ENCODE measurements at regions not wholly inside any gene's neighbourhood (a gene's known extent, or its start where the extent isn't known, plus 50 kb on each side); places are given as distances from the start of the nearest gene placed in this dataset.

DNA sequence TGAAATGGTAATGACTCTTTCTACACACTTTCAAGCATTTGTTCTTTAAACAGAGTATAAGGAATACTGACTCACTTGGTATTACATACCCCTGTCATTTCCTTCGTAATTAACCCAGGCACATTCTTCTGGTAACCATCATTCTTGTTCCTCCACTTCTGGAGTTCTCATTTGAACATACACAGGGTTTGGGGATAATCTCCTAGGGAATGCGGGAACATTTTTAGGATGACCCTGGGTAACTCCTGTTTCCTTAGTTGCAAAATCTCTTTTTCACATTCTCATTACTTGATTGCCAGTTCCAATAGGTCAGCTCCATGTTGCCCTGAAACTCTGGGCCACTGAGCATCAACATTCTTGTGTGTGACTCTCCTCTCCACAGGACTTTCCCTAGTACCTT is 51.5 kb upstream of the E2F3 start:
- H2AFZ ChIP-seq (ENCODE audit: control insufficient read depth, low read length): no peak overlapping the region
- H4K20me1 ChIP-seq (ENCODE audit: control insufficient read depth, extremely low read depth, insufficient read depth, low read length): no peaks in the 10 kb centered on the region
- dilution Hi-C loops (cut with MboI; ENCODE audit: extremely low pct_ligation_motif_present, low sequenced_read_pairs): no loop called here
- H3K4me2 ChIP-seq (ENCODE audit: control insufficient read depth, extremely low read depth, insufficient read depth, low read depth, low read length): no peak overlapping the region
- TF ChIP-seq, protein P1, sequence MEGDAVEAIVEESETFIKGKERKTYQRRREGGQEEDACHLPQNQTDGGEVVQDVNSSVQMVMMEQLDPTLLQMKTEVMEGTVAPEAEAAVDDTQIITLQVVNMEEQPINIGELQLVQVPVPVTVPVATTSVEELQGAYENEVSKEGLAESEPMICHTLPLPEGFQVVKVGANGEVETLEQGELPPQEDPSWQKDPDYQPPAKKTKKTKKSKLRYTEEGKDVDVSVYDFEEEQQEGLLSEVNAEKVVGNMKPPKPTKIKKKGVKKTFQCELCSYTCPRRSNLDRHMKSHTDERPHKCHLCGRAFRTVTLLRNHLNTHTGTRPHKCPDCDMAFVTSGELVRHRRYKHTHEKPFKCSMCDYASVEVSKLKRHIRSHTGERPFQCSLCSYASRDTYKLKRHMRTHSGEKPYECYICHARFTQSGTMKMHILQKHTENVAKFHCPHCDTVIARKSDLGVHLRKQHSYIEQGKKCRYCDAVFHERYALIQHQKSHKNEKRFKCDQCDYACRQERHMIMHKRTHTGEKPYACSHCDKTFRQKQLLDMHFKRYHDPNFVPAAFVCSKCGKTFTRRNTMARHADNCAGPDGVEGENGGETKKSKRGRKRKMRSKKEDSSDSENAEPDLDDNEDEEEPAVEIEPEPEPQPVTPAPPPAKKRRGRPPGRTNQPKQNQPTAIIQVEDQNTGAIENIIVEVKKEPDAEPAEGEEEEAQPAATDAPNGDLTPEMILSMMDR (optimal IDR thresholded peaks at IDR 0.05 in 1 of 3, IDR thresholded peaks at IDR 0.05 in 1 of 3, conservative IDR thresholded peaks at IDR 0.05 in 1 of 3; ENCODE audit: extremely low read depth in 1 of 3, insufficient read depth in 2 of 3, low read length in 3 of 3): no peak
- no peak for TF ChIP-seq EZH2 (IDR thresholded peaks at IDR 0.05; ENCODE audit: low read length)
- FAIRE-seq (no peak), DNase-seq (ENCODE audit: low read depth, low spot score) (no peak)
- no peaks in the 10 kb centered on the region for H3K36me3 ChIP-seq (ENCODE audit: control insufficient read depth in 2 of 2, extremely low read depth in 1 of 2, insufficient read depth in 2 of 2, low read length in 2 of 2)
- no peak overlapping the region for H3K4me3 ChIP-seq (ENCODE audit: control insufficient read depth in 2 of 3, extremely low read depth in 1 of 3, insufficient read depth in 2 of 3, low read depth in 1 of 3, low read length in 3 of 3)
- H3K9me1 ChIP-seq (ENCODE audit: control insufficient read depth, extremely low read depth, insufficient read depth, low read length): no peaks in the 10 kb centered on the region
- H3K79me2 ChIP-seq (ENCODE audit: control insufficient read depth, insufficient read depth, low read length): no peaks in the 10 kb centered on the region
- no peaks in the 10 kb centered on the region for H3K4me1 ChIP-seq (ENCODE audit: control insufficient read depth, extremely low read depth, insufficient read depth, low read length)
- H3K27me3 ChIP-seq (ENCODE audit: control insufficient read depth, extremely low read depth, insufficient read depth, low read length): no peaks in the 10 kb centered on the region
- H3K9me3 ChIP-seq (ENCODE audit: control insufficient read depth, low read depth, low read length): no peaks in the 10 kb centered on the region
- H3K9ac ChIP-seq (ENCODE audit: control insufficient read depth, extremely low read depth, insufficient read depth, low read length): no peak overlapping the region
- no peak overlapping the region for H3K27ac ChIP-seq (ENCODE audit: control insufficient read depth, insufficient read depth, low read length)

DNA sequence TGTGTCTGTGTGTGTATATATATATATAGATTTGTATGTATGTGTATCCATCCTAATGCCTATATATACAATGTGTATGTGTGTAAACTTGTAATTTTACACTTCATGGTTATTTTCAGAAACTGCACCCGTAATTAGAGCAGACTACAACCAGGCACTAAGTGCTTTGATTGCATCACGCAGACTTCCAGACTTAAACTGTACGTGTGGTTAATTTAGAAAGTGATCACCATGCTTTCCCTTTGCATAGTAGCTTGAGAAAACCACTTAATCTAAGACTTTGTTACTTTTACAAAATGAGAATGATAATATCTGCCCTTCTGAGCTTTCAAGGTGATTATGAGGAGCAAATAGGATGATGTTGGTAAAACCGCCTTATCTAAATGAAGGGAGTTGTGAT is 50.1 kb upstream of the E2F3 start:
- no peaks in the 10 kb centered on the region for H3K79me2 ChIP-seq (ENCODE audit: control insufficient read depth, insufficient read depth, low read length)
- H4K20me1 ChIP-seq (ENCODE audit: control insufficient read depth, extremely low read depth, insufficient read depth, low read length): no peaks in the 10 kb centered on the region
- no peaks in the 10 kb centered on the region for H3K4me1 ChIP-seq (ENCODE audit: control insufficient read depth, extremely low read depth, insufficient read depth, low read length)
- H3K27me3 ChIP-seq (ENCODE audit: control insufficient read depth, extremely low read depth, insufficient read depth, low read length): no peaks in the 10 kb centered on the region
- no peak overlapping the region for H3K9ac ChIP-seq (ENCODE audit: control insufficient read depth, extremely low read depth, insufficient read depth, low read length)
- no peak overlapping the region for H3K4me3 ChIP-seq (ENCODE audit: control insufficient read depth in 2 of 3, extremely low read depth in 1 of 3, insufficient read depth in 2 of 3, low read depth in 1 of 3, low read length in 3 of 3)
- no peaks in the 10 kb centered on the region for H3K36me3 ChIP-seq (ENCODE audit: control insufficient read depth in 2 of 2, extremely low read depth in 1 of 2, insufficient read depth in 2 of 2, low read length in 2 of 2)
- H3K27ac ChIP-seq (ENCODE audit: control insufficient read depth, insufficient read depth, low read length): no peak overlapping the region
- no peaks in the 10 kb centered on the region for H3K9me1 ChIP-seq (ENCODE audit: control insufficient read depth, extremely low read depth, insufficient read depth, low read length)
- dilution Hi-C loops (cut with MboI; ENCODE audit: extremely low pct_ligation_motif_present, low sequenced_read_pairs): no loop called here
- no peaks in the 10 kb centered on the region for H3K9me3 ChIP-seq (ENCODE audit: control insufficient read depth, low read depth, low read length)
- no peak for DNase-seq (ENCODE audit: low read depth, low spot score)
- no peak for FAIRE-seq
- H2AFZ ChIP-seq (ENCODE audit: control insufficient read depth, low read length): no peak overlapping the region
- no peak for TF ChIP-seq EZH2 (IDR thresholded peaks at IDR 0.05; ENCODE audit: low read length)
- TF ChIP-seq, protein P1 (optimal IDR thresholded peaks at IDR 0.05 in 1 of 3, IDR thresholded peaks at IDR 0.05 in 1 of 3, conservative IDR thresholded peaks at IDR 0.05 in 1 of 3; ENCODE audit: extremely low read depth in 1 of 3, insufficient read depth in 2 of 3, low read length in 3 of 3): no peak
- H3K4me2 ChIP-seq (ENCODE audit: control insufficient read depth, extremely low read depth, insufficient read depth, low read depth, low read length): no peak overlapping the region
